ENCODE measurements at regions not wholly inside any gene's neighbourhood (a gene's known extent, or its start where the extent isn't known, plus 50 kb on each side); places are given as distances from the start of the nearest gene placed in this dataset.
A peak's percentile ranks its signal among the peaks of the same experiment; 100 is the strongest.

DNA sequence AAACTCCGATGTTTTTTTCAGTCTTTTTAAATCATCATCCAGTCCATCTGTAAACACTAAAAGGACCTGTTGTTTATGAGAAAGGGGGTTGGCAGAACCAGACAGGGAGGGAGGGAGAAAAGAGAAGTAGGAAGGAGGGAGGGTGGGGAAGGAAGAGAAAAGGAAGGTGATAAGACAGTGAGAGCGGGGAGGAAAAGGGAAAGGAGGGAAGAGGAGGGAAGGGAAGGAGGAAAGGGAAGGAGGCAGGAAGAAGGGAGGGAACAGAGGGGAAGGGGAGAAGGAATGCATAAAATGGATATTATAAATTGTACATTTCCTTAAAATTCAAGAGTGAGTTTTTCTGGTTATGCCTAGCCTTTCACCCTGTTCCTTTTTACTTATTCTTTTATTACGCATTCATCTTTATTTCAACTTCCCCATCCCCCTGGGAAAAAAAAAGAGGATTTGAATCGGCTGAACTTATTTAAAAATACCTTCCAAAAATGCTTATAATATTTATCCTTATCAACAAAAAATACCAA, 50.1 kb upstream of the CAPN7 start:
- Histone ChIP-seq H3K9ac (ENCODE audit: insufficient read depth, low read length, poor library complexity, severe bottlenecking) (no peak overlapping the region), H3K27ac (ENCODE audit: low read depth in 1 of 2, low read length in 2 of 2) (no peak overlapping the region), H2AFZ (ENCODE audit: insufficient read depth, low read depth, low read length, poor library complexity, severe bottlenecking) (no peak overlapping the region), H3K9me3 (replicated peaks in 1 of 2; ENCODE audit: control insufficient read depth in 1 of 2, insufficient read depth in 1 of 2, low read length in 2 of 2) (peaks cover 3 to 5% of the 10 kb centered on the region in 2 donors), H3K4me2 (replicated peaks; ENCODE audit: extremely low read depth, low read length, poor library complexity, severe bottlenecking) (no peak overlapping the region), H3K4me3 (replicated peaks in 1 of 3; ENCODE audit: low read depth in 2 of 3, low read length in 3 of 3) (no peak overlapping the region), H3K36me3 (replicated peaks in 1 of 2; ENCODE audit: control insufficient read depth in 1 of 2, insufficient read depth in 2 of 2, low read length in 2 of 2) (no peaks in the 10 kb centered on the region), H3K79me2 (ENCODE audit: insufficient read depth, low read length) (no peaks in the 10 kb centered on the region), H3K4me1 (ENCODE audit: control insufficient read depth in 1 of 2, insufficient read depth in 2 of 2, low read length in 2 of 2) (no peaks in the 10 kb centered on the region), H4K20me1 (ENCODE audit: insufficient read depth, low read length) (no peaks in the 10 kb centered on the region), H3K27me3 (ENCODE audit: control insufficient read depth in 2 of 2, insufficient read depth in 2 of 2, low read length in 2 of 2) (peaks cover 27 to 39% of the 10 kb centered on the region in 2 donors)
- Mint-ChIP-seq H3K36me3 (no peaks in the 10 kb centered on the region), H3K4me3 (no peak overlapping the region), H3K4me1 (peaks cover 3% of the 10 kb centered on the region), H3K27ac (peak overlapping the region in 1 of 7 donors; percentile 62), H3K27me3 (ENCODE audit: low read depth in 3 of 3) (peaks cover 15 to 27% (median 23%) of the 10 kb centered on the region in 3 donors), H3K9me3 (peaks cover 5 to 6% (median 5%) of the 10 kb centered on the region in 7 donors)
- TF ChIP-seq, protein P1, sequence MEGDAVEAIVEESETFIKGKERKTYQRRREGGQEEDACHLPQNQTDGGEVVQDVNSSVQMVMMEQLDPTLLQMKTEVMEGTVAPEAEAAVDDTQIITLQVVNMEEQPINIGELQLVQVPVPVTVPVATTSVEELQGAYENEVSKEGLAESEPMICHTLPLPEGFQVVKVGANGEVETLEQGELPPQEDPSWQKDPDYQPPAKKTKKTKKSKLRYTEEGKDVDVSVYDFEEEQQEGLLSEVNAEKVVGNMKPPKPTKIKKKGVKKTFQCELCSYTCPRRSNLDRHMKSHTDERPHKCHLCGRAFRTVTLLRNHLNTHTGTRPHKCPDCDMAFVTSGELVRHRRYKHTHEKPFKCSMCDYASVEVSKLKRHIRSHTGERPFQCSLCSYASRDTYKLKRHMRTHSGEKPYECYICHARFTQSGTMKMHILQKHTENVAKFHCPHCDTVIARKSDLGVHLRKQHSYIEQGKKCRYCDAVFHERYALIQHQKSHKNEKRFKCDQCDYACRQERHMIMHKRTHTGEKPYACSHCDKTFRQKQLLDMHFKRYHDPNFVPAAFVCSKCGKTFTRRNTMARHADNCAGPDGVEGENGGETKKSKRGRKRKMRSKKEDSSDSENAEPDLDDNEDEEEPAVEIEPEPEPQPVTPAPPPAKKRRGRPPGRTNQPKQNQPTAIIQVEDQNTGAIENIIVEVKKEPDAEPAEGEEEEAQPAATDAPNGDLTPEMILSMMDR (IDR thresholded peaks at IDR 0.05) = no peak
- 0% methylated on average over 1 of the region's 4 CpGs for WGBS (ENCODE audit: insufficient coverage)
- no peak for DNase-seq
- intact Hi-C loops (cut with micrococcal nuclease) = no loop called here
